GM12878 (cell line): ENCODE measurements at regions not wholly inside any gene's neighbourhood (a gene's known extent, or its start where the extent isn't known, plus 50 kb on each side); places are given as distances from the start of the nearest gene placed in this dataset.

Experiments
- ATAC-seq: fragments of 200-7000 bp; cut with Tn5 transposase; 3 replicates; pipeline ENCODE4 v1.9.1; 2020; ENCODE audit warnings: mild to moderate bottlenecking, moderate library complexity
- BruUV-seq: library from RNA; stranded (reverse); fragments of 400-500 nt; replicated peaks from 2 replicates; lab custom pipeline; 2021; lab: Mats Ljungman, UMichigan
- CTCF ChIA-PET: fragments of 300-600 bp; sonication (Branson Sonifier 250); formaldehyde crosslinking; extraction: SDS; loops from one replicate; lab custom pipeline; 2021; ENCODE audit warnings: inconsistent platforms; lab: Yijun Ruan, JAX
- POLR2A ChIA-PET: fragments of 350-600 bp; formaldehyde crosslinking; extraction: SDS; loops from one replicate; lab custom pipeline; 2021; ENCODE audit warnings: inconsistent platforms; lab: Charles Lee
- RAD21 ChIA-PET: fragments of 300-600 bp; sonication (Branson Sonifier 250); formaldehyde crosslinking; loops from one replicate; lab custom pipeline; 2023; ENCODE audit warnings: antibody characterized with exemption; ENCODE audit not compliant: unreplicated experiment; lab: Charles Lee
- SMC1A ChIA-PET: fragments of 300-600 bp; sonication (Branson Sonifier 250); formaldehyde crosslinking; loops from one replicate; lab custom pipeline; 2023; ENCODE audit not compliant: unreplicated experiment, uncharacterized antibody; lab: Charles Lee
- DNase-seq: peaks from one replicate; pipeline ENCODE4 v3.0.0-alpha.2; 2011; ENCODE audit warnings: low read depth, low spot score
- FAIRE-seq: peaks from 3 replicates; lab custom pipeline; 2011; peaks lifted over from hg19 to GRCh38; lab: Jason Lieb, UNC
- H2AFZ ChIP-seq: 2 replicates; pipeline ENCODE4 v1.6.0; 2011; ENCODE audit warnings: low read depth, low read length, control low read depth; ENCODE audit not compliant: control insufficient read depth
- H3K27ac ChIP-seq: 2 replicates; pipeline ENCODE4 v1.5.1; 2011; ENCODE audit warnings: control low read depth; ENCODE audit not compliant: control insufficient read depth, insufficient read depth
- H3K27me3 ChIP-seq, 2 experiments: replicated peaks in 1 of 2; 2 replicates each; pipeline versions ENCODE4 v1.6.0 to v1.6.1; 2011; ENCODE audit warnings: low read length in 1 of 2; ENCODE audit not compliant: control insufficient read depth in 2 of 2, insufficient read depth in 2 of 2
- H3K36me3 ChIP-seq, 2 experiments: 2 replicates each; pipeline ENCODE4 v1.5.1; 2011; ENCODE audit warnings: low read length in 1 of 2; ENCODE audit not compliant: control insufficient read depth in 2 of 2, insufficient read depth in 2 of 2
- H3K4me1 ChIP-seq: 2 replicates; pipeline ENCODE4 v1.6.1; 2011; ENCODE audit warnings: mild to moderate bottlenecking, low read length, moderate library complexity, mixed read lengths; ENCODE audit not compliant: control insufficient read depth, insufficient read depth
- H3K4me2 ChIP-seq: 2 replicates; pipeline ENCODE4 v1.6.0; 2011; ENCODE audit warnings: control low read depth; ENCODE audit not compliant: control insufficient read depth, insufficient read depth
- H3K4me3 ChIP-seq: fragments of 200-600 bp; sonication (generic); 2 replicates; pipeline ENCODE4 v1.5.1; 2016
- H3K79me2 ChIP-seq: 2 replicates; pipeline ENCODE4 v1.6.0; 2011; ENCODE audit warnings: low read length; ENCODE audit not compliant: control insufficient read depth, insufficient read depth
- H3K9ac ChIP-seq: 2 replicates; pipeline ENCODE4 v1.8.0; 2011; ENCODE audit warnings: low read length, control low read depth, mixed read lengths; ENCODE audit not compliant: control insufficient read depth, insufficient read depth
- H3K9me3 ChIP-seq: replicated peaks from 3 replicates; pipeline ENCODE4 v1.5.1; 2011; ENCODE audit warnings: mild to moderate bottlenecking, low read length; ENCODE audit not compliant: control insufficient read depth, insufficient read depth
- H4K20me1 ChIP-seq: 2 replicates; pipeline ENCODE4 v1.6.0; 2011; ENCODE audit not compliant: control insufficient read depth, insufficient read depth
- ASH2L ChIP-seq: fragments of 300-600, 200-600 bp; sonication (generic); IDR thresholded peaks from 2 replicates; pipeline ENCODE4 v1.6.1; 2017; ENCODE audit warnings: low read depth, mild to moderate bottlenecking, borderline replicate concordance
- ATF7 ChIP-seq: fragments of 450-650 bp; IDR thresholded peaks from 2 replicates; pipeline ENCODE4 v1.6.1; 2016; ENCODE audit warnings: low read depth, mild to moderate bottlenecking
- CBX3 ChIP-seq: fragments of 200-600 bp; sonication (generic); IDR thresholded peaks from 2 replicates; pipeline ENCODE4 v1.6.1; 2016; ENCODE audit warnings: low read depth, borderline replicate concordance
- EGR1 ChIP-seq, 2 experiments: IDR thresholded peaks; 1 replicate in 1 of 2; 2 replicates in 1 of 2; pipeline ENCODE4 v1.6.1; 2011 to 2012; ENCODE audit warnings: low read depth in 2 of 2, low read length in 2 of 2, borderline replicate concordance in 1 of 2, mild to moderate bottlenecking in 1 of 2, moderate library complexity in 1 of 2
- EP300 ChIP-seq, 2 experiments: fragments of 150-350 bp in 1 of 2; IDR thresholded peaks; 2 replicates each; pipeline ENCODE4 v1.6.1; 2011 to 2012; ENCODE audit warnings: low read depth in 2 of 2, low read length in 2 of 2, borderline replicate concordance in 1 of 2, improper control_type of control experiment in 1 of 2, inconsistent platforms in 1 of 2; ENCODE audit not compliant: control insufficient read depth in 1 of 2
- MEF2A ChIP-seq: IDR thresholded peaks from 2 replicates; pipeline ENCODE4 v1.6.1; 2011; ENCODE audit warnings: low read depth, mild to moderate bottlenecking, low read length, moderate library complexity; ENCODE audit not compliant: insufficient read depth
- MYC ChIP-seq: IDR thresholded peaks from 2 replicates; pipeline ENCODE4 v1.6.1; 2011; ENCODE audit warnings: mild to moderate bottlenecking, low read length, moderate library complexity, inconsistent platforms; ENCODE audit not compliant: insufficient read depth, insufficient replicate concordance, insufficient read length, severe bottlenecking
- NFXL1 ChIP-seq: fragments of 450-650 bp; IDR thresholded peaks from 2 replicates; pipeline ENCODE4 v1.6.1; 2017; ENCODE audit warnings: antibody characterized with exemption, mild to moderate bottlenecking, borderline replicate concordance
- NRF1 ChIP-seq: conservative IDR thresholded peaks from 2 replicates; pipeline ENCODE4 v1.6.1; 2011; ENCODE audit warnings: mild to moderate bottlenecking, low read depth, low read length, improper control_type of control experiment
- POLR2A ChIP-seq: IDR thresholded peaks from 2 replicates; pipeline ENCODE4 v1.6.1; 2011; ENCODE audit warnings: low read depth, mild to moderate bottlenecking, low read length
- POU2F2 ChIP-seq: IDR thresholded peaks from 3 replicates; pipeline ENCODE4 v1.6.1; 2011; ENCODE audit warnings: low read depth, mild to moderate bottlenecking, low read length, borderline replicate concordance
- SPI1 ChIP-seq: IDR thresholded peaks from 2 replicates; pipeline ENCODE4 v1.6.1; 2011; ENCODE audit warnings: low read depth, mild to moderate bottlenecking, low read length, moderate library complexity, borderline replicate concordance; ENCODE audit not compliant: insufficient read depth
- SREBF2 ChIP-seq: IDR thresholded peaks from 2 replicates; pipeline ENCODE4 v1.6.1; 2012; ENCODE audit warnings: mild to moderate bottlenecking, low read length
- WGBS: methylation state at CpG from one replicate; pipeline ENCODE4 v1.1.6; 2016; ENCODE audit warnings: low lambda C conversion rate; ENCODE audit not compliant: insufficient replicate concordance, insufficient coverage; ENCODE audit errors: missing lambda C conversion rate; 5-methylcytosine and 5-hydroxymethylcytosine counted together
- in situ Hi-C: fragments of 300-500 bp; cut with MboI; formaldehyde crosslinking; loops from 9 replicates; pipeline ENCODE4 v1.14.3; 2018; ENCODE audit warnings: mixed read lengths
- intact Hi-C: fragments of 100-400 bp; cut with micrococcal nuclease; formaldehyde crosslinking; loops from one replicate; pipeline ENCODE4 v1.14.2; 2022; ENCODE audit not compliant: unreplicated experiment
- TF ChIP-seq, protein P1 (sequence below): fragments of 450-650 bp; IDR thresholded peaks from 2 replicates; pipeline ENCODE4 v1.6.1; 2017; ENCODE audit warnings: antibody characterized with exemption, mild to moderate bottlenecking, moderate library complexity
- TF ChIP-seq, protein P2 (sequence below): fragments of 450-650 bp; IDR thresholded peaks from 2 replicates; pipeline ENCODE4 v1.6.1; 2017; ENCODE audit warnings: mild to moderate bottlenecking, low read depth, inconsistent platforms; ENCODE audit not compliant: poor library complexity, severe bottlenecking
- TF ChIP-seq, protein P3 (sequence below): IDR thresholded peaks from 2 replicates; pipeline ENCODE4 v1.6.1; 2011; ENCODE audit warnings: borderline replicate concordance, low read depth, mild to moderate bottlenecking, moderate library complexity, mixed read lengths, low read length; ENCODE audit not compliant: insufficient read depth; ENCODE audit errors: extremely low read length

DNA sequence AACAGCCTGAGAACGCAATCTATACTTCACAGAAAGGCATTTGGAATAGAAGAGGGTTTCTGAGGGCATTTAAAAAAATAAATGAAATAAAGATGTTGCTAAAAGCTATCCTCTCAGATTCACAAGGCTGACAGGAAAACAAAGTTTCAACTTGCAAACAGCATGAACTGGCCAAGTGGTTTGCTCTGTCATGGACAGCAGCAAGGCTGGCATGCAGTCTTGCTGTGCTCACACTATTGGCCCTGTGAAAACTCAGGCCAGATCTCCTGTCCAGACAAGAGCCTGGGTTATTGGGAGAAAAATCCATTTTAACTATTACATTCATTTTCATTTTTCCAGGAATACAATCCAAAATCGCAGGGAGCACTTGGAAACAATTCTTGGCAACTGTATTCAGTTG is 506.2 kb upstream of the SLC35B3 start (continued):
- no peak for TF ChIP-seq POU2F2

DNA sequence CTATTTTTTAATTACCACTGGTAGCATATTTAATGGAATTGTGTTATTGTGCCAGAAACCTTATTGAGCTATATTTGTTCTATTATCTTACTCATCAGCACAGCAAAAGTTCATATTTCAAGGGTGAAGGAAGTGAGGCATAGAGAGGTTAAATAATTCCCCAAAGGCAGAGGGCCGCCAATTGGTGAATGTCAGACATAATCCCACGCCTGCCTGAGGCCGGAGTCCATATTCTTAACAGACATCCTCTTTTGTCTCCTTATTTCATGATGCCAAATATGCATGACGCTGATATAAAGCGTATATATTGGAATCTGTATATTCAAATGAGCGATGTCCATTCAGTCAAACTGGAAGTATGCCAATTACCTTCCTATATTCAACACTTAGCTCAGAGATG is 505.0 kb upstream of the SLC35B3 start:
- BruUV-seq: no TSS peak
- H3K4me2 ChIP-seq: no peak overlapping the region
- ChIA-PET SMC1A (interaction anchor here (1.2 kb wide), 1 partner anchor 34 kb away, joined by 4 read pairs; no protein-coding TSS in a partner anchor), POLR2A (no interaction called here), RAD21 (no interaction called here), CTCF (no interaction called here)
- H4K20me1 ChIP-seq: no peaks in the 10 kb centered on the region
- ATAC-seq: no peak
- FAIRE-seq: no peak
- no peaks in the 10 kb centered on the region for H3K27me3 ChIP-seq
- WGBS: 22% methylated on average over 6 of the region's 6 CpGs
- intact Hi-C loops: no loop called here
- no peak overlapping the region for H2AFZ ChIP-seq
- H3K27ac ChIP-seq: no peak overlapping the region
- TF ChIP-seq ASH2L (no peak), SREBF2 (no peak), NRF1 (no peak), EP300 (IDR thresholded peaks at IDR 0.05; ENCODE audit: borderline replicate concordance in 1 of 2, control insufficient read depth in 1 of 2, low read depth in 2 of 2, low read length in 2 of 2) (no peak), POU2F2 (no peak), POLR2A (no peak), ATF7 (no peak), EGR1 (IDR thresholded peaks at IDR 0.05; ENCODE audit: borderline replicate concordance in 1 of 2, low read depth in 2 of 2, low read length in 2 of 2) (no peak), CBX3 (no peak), SPI1 (no peak), MEF2A (no peak), NFXL1 (no peak), MYC (no peak)
- TF ChIP-seq, protein P1, sequence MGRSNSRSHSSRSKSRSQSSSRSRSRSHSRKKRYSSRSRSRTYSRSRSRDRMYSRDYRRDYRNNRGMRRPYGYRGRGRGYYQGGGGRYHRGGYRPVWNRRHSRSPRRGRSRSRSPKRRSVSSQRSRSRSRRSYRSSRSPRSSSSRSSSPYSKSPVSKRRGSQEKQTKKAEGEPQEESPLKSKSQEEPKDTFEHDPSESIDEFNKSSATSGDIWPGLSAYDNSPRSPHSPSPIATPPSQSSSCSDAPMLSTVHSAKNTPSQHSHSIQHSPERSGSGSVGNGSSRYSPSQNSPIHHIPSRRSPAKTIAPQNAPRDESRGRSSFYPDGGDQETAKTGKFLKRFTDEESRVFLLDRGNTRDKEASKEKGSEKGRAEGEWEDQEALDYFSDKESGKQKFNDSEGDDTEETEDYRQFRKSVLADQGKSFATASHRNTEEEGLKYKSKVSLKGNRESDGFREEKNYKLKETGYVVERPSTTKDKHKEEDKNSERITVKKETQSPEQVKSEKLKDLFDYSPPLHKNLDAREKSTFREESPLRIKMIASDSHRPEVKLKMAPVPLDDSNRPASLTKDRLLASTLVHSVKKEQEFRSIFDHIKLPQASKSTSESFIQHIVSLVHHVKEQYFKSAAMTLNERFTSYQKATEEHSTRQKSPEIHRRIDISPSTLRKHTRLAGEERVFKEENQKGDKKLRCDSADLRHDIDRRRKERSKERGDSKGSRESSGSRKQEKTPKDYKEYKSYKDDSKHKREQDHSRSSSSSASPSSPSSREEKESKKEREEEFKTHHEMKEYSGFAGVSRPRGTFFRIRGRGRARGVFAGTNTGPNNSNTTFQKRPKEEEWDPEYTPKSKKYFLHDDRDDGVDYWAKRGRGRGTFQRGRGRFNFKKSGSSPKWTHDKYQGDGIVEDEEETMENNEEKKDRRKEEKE: no peak
- TF ChIP-seq, protein P2, sequence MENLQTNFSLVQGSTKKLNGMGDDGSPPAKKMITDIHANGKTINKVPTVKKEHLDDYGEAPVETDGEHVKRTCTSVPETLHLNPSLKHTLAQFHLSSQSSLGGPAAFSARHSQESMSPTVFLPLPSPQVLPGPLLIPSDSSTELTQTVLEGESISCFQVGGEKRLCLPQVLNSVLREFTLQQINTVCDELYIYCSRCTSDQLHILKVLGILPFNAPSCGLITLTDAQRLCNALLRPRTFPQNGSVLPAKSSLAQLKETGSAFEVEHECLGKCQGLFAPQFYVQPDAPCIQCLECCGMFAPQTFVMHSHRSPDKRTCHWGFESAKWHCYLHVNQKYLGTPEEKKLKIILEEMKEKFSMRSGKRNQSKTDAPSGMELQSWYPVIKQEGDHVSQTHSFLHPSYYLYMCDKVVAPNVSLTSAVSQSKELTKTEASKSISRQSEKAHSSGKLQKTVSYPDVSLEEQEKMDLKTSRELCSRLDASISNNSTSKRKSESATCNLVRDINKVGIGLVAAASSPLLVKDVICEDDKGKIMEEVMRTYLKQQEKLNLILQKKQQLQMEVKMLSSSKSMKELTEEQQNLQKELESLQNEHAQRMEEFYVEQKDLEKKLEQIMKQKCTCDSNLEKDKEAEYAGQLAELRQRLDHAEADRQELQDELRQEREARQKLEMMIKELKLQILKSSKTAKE: no peak
- TF ChIP-seq, protein P3, sequence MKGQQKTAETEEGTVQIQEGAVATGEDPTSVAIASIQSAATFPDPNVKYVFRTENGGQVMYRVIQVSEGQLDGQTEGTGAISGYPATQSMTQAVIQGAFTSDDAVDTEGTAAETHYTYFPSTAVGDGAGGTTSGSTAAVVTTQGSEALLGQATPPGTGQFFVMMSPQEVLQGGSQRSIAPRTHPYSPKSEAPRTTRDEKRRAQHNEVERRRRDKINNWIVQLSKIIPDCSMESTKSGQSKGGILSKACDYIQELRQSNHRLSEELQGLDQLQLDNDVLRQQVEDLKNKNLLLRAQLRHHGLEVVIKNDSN: no peak
- no peaks in the 10 kb centered on the region for H3K79me2 ChIP-seq
- H3K4me3 ChIP-seq: no peak overlapping the region
- no peak for DNase-seq
- in situ Hi-C loops: no loop called here
- no peaks in the 10 kb centered on the region for H3K36me3 ChIP-seq
- no peaks in the 10 kb centered on the region for H3K9me3 ChIP-seq
- no peaks in the 10 kb centered on the region for H3K4me1 ChIP-seq
- no peak overlapping the region for H3K9ac ChIP-seq
